Kidney (tissue), 13 donors: ENCODE measurements at regions not wholly inside any gene's neighbourhood (a gene's known extent, or its start where the extent isn't known, plus 50 kb on each side); places are given as distances from the start of the nearest gene placed in this dataset.

Source experiments
- DNase-seq, 5 donors: peaks; one replicate each; pipeline ENCODE4 v3.0.0-alpha.2; 2013 to 2020
- FAIRE-seq: peaks from 2 replicates; lab custom pipeline; 2012; peaks lifted over from hg19 to GRCh38; lab: Jason Lieb, UNC
- H3K27ac ChIP-seq, 2 donors: one replicate each; pipeline ENCODE4 v1.7.0; 2013; ENCODE audit warnings: low read depth in 2 of 2, low read length in 2 of 2, inconsistent platforms in 1 of 2
- H3K27me3 ChIP-seq: one replicate; pipeline ENCODE4 v1.7.1; 2013; ENCODE audit warnings: low read length, inconsistent platforms; ENCODE audit not compliant: control insufficient read depth, insufficient read depth
- H3K36me3 ChIP-seq, 3 donors: one replicate each; pipeline versions ENCODE4 v1.7.0 to v1.7.1; 2013; ENCODE audit warnings: low read length in 3 of 3, control low read depth in 1 of 3, inconsistent platforms in 1 of 3; ENCODE audit not compliant: insufficient read depth in 3 of 3, control insufficient read depth in 2 of 3
- H3K4me1 ChIP-seq, 3 donors: one replicate each; pipeline versions ENCODE4 v1.7.0 to v1.7.1; 2013; ENCODE audit warnings: low read length in 3 of 3, inconsistent platforms in 1 of 3, low read depth in 1 of 3; ENCODE audit not compliant: control insufficient read depth in 2 of 3, insufficient read depth in 2 of 3
- H3K4me3 ChIP-seq, 3 donors: one replicate each; pipeline versions ENCODE4 v1.7.0 to v1.8.1; 2013; ENCODE audit warnings: low read length in 3 of 3, control low read depth in 1 of 3, inconsistent platforms in 1 of 3
- H3K9ac ChIP-seq, 3 donors: one replicate each; pipeline versions ENCODE4 v1.7.0 to v1.7.1; 2013; ENCODE audit warnings: low read length in 3 of 3, control low read depth in 1 of 3, inconsistent platforms in 1 of 3
- H3K9me3 ChIP-seq, 3 donors: one replicate each; pipeline versions ENCODE4 v1.7.0 to v1.7.1; 2013; ENCODE audit warnings: low read length in 3 of 3, control low read depth in 1 of 3, inconsistent platforms in 1 of 3; ENCODE audit not compliant: control insufficient read depth in 2 of 3, insufficient read depth in 1 of 3
- CTCF ChIP-seq: IDR thresholded peaks from 3 replicates; pipeline ENCODE4 v1.5.1; 2012; ENCODE audit warnings: mild to moderate bottlenecking, moderate library complexity, borderline replicate concordance; ENCODE audit not compliant: insufficient read depth; ENCODE audit errors: extremely low read depth
- intact Hi-C: fragments of 100-400 bp; cut with DNase I; formaldehyde crosslinking; loops from one replicate; pipeline ENCODE4 v1.11.1; 2022
- donor health status: control.
- donor health status: control.
- donor health status: control.
- donor health status: control.
- donor health status: control.
- donor health status: DM: yes; HTN: yes; CAD: no.
- donor health status: Normal renal cell carcinoma (clear cell type).

- no peak for TF ChIP-seq CTCF
- H3K4me3 ChIP-seq: no peak overlapping the region
- no peaks in the 10 kb centered on the region for H3K36me3 ChIP-seq
- no peaks in the 10 kb centered on the region for H3K4me1 ChIP-seq
- DNase-seq: peak in 2 of 5 donors; percentile 6 to 18
- no peak overlapping the region for H3K27ac ChIP-seq
- no peak overlapping the region for H3K9ac ChIP-seq
- FAIRE-seq: no peak
- H3K9me3 ChIP-seq: no peaks in the 10 kb centered on the region
- H3K27me3 ChIP-seq: no peaks in the 10 kb centered on the region
- intact Hi-C loops: no loop called here
These were observed 744.1 kb downstream of the BRD1 start for GRCh38 chr22:49083607-49084006.

GRCh38 chr22:49082451-49082850 lies 745.2 kb downstream of the BRD1 start:
- H3K27ac ChIP-seq: no peak overlapping the region
- H3K9ac ChIP-seq: no peak overlapping the region
- H3K4me1 ChIP-seq: no peaks in the 10 kb centered on the region
- no peaks in the 10 kb centered on the region for H3K27me3 ChIP-seq
- no peak for TF ChIP-seq CTCF
- FAIRE-seq (no peak), DNase-seq (no peak)
- intact Hi-C loops: no loop called here
- H3K9me3 ChIP-seq: no peaks in the 10 kb centered on the region
- H3K36me3 ChIP-seq: no peaks in the 10 kb centered on the region
- H3K4me3 ChIP-seq: no peak overlapping the region

- DNase-seq (peak in 1 of 5 donors; percentile 28), FAIRE-seq (no peak)
- no peak overlapping the region for H3K4me3 ChIP-seq
- TF ChIP-seq CTCF: no peak
- H3K27ac ChIP-seq: no peak overlapping the region
- H3K36me3 ChIP-seq: no peaks in the 10 kb centered on the region
- H3K27me3 ChIP-seq: no peaks in the 10 kb centered on the region
- no peak overlapping the region for H3K9ac ChIP-seq
- no peaks in the 10 kb centered on the region for H3K4me1 ChIP-seq
- intact Hi-C loops: no loop called here
- H3K9me3 ChIP-seq: no peaks in the 10 kb centered on the region
These were observed 745.7 kb downstream of the BRD1 start for GRCh38 chr22:49081926-49082325.

- DNase-seq: peak in 1 of 5 donors; percentile 41
- Histone ChIP-seq H3K27ac (no peak overlapping the region), H3K9ac (no peak overlapping the region), H3K4me3 (no peak overlapping the region), H3K9me3 (no peaks in the 10 kb centered on the region), H3K36me3 (no peaks in the 10 kb centered on the region), H3K4me1 (no peaks in the 10 kb centered on the region), H3K27me3 (no peaks in the 10 kb centered on the region)
- intact Hi-C loops: no loop called here
- FAIRE-seq: no peak
- TF ChIP-seq CTCF: no peak
These were observed 746.4 kb downstream of the BRD1 start for GRCh38 chr22:49081261-49081666.
